Sigmoid colon (tissue), 3 donors: ENCODE measurements at regions not wholly inside any gene's neighbourhood (a gene's known extent, or its start where the extent isn't known, plus 50 kb on each side); places are given as distances from the start of the nearest gene placed in this dataset.

Experiments
- POLR2A ChIP-seq, 2 donors: fragments of 450-650 bp; IDR thresholded peaks; one replicate each; pipeline ENCODE4 v1.6.1; 2016; ENCODE audit warnings: antibody characterized with exemption in 2 of 2, mild to moderate bottlenecking in 2 of 2, moderate library complexity in 2 of 2
- TF ChIP-seq, protein P1 (sequence below), 4 experiments: fragments of 450-650 bp in 3 of 4; fragments of 200-600 bp in 1 of 4; IDR thresholded peaks; one replicate each; pipeline ENCODE4 v1.5.1; 2016 to 2019; ENCODE audit warnings: antibody characterized with exemption in 4 of 4, mild to moderate bottlenecking in 3 of 4, moderate library complexity in 2 of 4

DNA sequence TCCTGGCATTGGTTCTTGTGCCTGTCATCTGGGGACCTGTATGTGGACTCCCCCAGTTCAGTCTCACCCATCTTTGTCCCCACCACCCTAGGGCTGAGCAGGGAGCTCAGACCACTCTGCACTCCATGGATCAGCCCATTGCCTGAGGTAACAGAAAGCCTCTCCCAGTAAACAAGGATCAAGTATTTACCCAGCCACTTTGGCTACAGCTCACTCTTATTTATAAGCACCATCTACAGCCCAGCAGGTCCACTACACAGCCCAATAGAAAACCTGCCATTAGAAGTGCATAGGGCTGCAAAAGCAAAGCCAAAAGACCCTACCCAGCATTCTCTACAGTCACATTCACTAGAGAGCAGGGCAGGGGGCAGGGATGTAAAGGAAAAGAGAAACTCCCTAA is 335.0 kb upstream of the SYNCRIP start:
- TF ChIP-seq, protein P1, sequence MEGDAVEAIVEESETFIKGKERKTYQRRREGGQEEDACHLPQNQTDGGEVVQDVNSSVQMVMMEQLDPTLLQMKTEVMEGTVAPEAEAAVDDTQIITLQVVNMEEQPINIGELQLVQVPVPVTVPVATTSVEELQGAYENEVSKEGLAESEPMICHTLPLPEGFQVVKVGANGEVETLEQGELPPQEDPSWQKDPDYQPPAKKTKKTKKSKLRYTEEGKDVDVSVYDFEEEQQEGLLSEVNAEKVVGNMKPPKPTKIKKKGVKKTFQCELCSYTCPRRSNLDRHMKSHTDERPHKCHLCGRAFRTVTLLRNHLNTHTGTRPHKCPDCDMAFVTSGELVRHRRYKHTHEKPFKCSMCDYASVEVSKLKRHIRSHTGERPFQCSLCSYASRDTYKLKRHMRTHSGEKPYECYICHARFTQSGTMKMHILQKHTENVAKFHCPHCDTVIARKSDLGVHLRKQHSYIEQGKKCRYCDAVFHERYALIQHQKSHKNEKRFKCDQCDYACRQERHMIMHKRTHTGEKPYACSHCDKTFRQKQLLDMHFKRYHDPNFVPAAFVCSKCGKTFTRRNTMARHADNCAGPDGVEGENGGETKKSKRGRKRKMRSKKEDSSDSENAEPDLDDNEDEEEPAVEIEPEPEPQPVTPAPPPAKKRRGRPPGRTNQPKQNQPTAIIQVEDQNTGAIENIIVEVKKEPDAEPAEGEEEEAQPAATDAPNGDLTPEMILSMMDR (IDR thresholded peaks at IDR 0.05) = no peak
- no peak for TF ChIP-seq POLR2A (IDR thresholded peaks at IDR 0.05)
